GM12875 (cell line): ENCODE measurements at regions not wholly inside any gene's neighbourhood (a gene's known extent, or its start where the extent isn't known, plus 50 kb on each side); places are given as distances from the start of the nearest gene placed in this dataset.

ENCODE experiments used
- H3K4me3 ChIP-seq: one replicate; pipeline ENCODE4 v1.5.1; 2011; ENCODE audit warnings: low read depth, low read length, control low read depth
- CTCF ChIP-seq: IDR thresholded peaks from 2 replicates; pipeline ENCODE4 v1.5.1; 2011; ENCODE audit warnings: low read depth, mild to moderate bottlenecking, control low read depth, inconsistent platforms, low read length, moderate library complexity, borderline replicate concordance; ENCODE audit not compliant: insufficient read depth

DNA sequence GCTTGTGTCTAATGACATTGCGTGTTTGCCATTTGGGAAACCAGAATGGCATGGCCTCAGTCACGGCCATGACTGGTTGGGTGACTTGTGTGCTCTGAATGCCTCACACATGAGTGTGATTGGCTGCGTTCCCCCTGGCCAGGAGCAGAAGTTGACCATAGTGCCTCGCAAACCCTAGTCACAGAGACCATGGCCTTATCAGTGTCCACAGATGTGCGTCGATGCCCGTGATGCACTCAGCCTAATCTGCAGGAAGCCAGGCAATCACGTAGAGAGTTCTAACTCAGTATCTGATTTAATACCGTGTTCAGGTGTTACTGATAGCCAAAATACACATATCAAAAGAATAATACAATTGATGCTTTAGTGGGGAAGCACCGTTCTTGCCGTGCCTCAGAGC lies 64.0 kb downstream of the BOLA3 start:
- no peak for TF ChIP-seq CTCF
- H3K4me3 ChIP-seq = no peak overlapping the region
